Erythroblast (primary cell): ENCODE measurements at regions not wholly inside any gene's neighbourhood (a gene's known extent, or its start where the extent isn't known, plus 50 kb on each side); places are given as distances from the start of the nearest gene placed in this dataset.

Source experiments
- GATA1 ChIP-seq: IDR thresholded peaks from 2 replicates; pipeline ENCODE4 v1.6.1; 2011; ENCODE audit warnings: low read depth, mild to moderate bottlenecking, control low read depth, low read length, moderate library complexity
- POLR2A ChIP-seq: IDR thresholded peaks from 2 replicates; pipeline ENCODE4 v1.6.1; 2011; ENCODE audit warnings: mild to moderate bottlenecking, low read length

DNA sequence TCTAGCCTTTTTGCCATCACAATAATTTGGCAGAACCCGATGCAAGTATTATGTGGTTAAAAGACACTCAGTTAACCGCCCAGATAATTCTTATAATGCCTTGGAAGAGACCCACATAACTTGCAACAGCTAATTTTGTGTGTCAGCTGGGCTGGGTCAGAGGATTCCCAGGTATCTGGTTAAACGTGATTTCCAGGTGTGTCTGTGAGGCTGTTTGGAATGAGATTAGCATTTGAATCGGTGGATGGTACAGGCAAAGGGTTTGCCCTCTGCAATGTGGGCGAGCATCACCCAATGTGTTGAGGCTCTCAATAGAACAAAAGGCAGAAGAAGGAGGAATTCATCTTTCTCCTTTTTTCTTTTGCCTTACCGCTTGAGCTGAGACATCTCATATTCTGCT, 314.2 kb upstream of the PUDP start:
- TF ChIP-seq GATA1 (no peak), POLR2A (no peak)
